ENCODE measurements at regions not wholly inside any gene's neighbourhood (a gene's known extent, or its start where the extent isn't known, plus 50 kb on each side); places are given as distances from the start of the nearest gene placed in this dataset.

DNA sequence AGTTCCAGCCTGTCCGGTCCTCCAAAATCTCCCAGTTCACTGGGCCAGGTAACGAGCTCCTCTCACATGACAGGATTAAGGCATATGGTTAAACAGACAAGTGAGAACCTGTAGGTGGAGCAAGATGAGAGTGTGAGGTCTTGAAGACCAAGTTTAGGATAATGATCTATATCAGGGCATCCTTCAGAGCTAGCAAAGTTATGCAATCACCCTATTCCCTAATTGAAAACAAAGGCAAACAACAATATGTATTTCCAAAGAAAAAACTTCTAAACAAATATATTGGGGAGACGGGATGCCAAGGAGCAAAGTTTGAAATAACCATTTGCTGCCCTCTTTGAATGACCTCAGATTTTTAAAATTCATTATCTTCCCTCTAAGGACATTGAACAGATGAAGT is 571.2 kb downstream of the BCL11B start:
- H3K36me3 ChIP-seq, result no peaks in the 10 kb centered on the region
- H3K4me1 ChIP-seq, result no peaks in the 10 kb centered on the region
- TF ChIP-seq EP300 (IDR thresholded peaks at IDR 0.05) (no peak), POLR2A (IDR thresholded peaks at IDR 0.05) (no peak)
- TF ChIP-seq, protein P1, sequence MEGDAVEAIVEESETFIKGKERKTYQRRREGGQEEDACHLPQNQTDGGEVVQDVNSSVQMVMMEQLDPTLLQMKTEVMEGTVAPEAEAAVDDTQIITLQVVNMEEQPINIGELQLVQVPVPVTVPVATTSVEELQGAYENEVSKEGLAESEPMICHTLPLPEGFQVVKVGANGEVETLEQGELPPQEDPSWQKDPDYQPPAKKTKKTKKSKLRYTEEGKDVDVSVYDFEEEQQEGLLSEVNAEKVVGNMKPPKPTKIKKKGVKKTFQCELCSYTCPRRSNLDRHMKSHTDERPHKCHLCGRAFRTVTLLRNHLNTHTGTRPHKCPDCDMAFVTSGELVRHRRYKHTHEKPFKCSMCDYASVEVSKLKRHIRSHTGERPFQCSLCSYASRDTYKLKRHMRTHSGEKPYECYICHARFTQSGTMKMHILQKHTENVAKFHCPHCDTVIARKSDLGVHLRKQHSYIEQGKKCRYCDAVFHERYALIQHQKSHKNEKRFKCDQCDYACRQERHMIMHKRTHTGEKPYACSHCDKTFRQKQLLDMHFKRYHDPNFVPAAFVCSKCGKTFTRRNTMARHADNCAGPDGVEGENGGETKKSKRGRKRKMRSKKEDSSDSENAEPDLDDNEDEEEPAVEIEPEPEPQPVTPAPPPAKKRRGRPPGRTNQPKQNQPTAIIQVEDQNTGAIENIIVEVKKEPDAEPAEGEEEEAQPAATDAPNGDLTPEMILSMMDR (IDR thresholded peaks at IDR 0.05), result no peak
- DNase-seq (ENCODE audit: low spot score in 2 of 2), result no peak
- H3K27me3 ChIP-seq, result no peaks in the 10 kb centered on the region
- WGBS, 2 donors, result 61 to 67% methylated on average over 3 of the region's 3 CpGs
- H3K9me3 ChIP-seq, result peaks cover 0 to 11% (median 0%) of the 10 kb centered on the region in 4 donors
- H3K27ac ChIP-seq, result no peak overlapping the region
- H3K4me3 ChIP-seq, result no peak overlapping the region

DNA sequence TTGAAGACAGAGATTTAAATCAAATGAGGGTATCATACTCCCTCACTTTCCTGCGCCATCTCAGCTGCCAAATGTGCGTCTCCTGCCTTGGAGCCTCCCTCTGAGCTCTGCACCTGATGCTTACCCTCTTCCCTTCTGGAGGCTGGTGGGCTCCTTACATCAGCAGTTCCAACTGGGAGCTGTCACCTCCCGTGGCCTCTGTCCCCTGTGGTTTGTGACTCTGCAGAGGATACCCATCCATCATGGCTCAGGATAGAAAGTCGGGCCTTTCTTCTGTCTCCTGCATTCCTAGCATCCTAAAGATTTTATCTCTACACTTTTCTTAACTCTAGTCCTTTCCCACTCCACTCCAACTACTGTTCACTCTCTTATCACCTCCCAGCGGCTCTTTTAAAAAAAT is 570.6 kb downstream of the BCL11B start:
- TF ChIP-seq POLR2A (IDR thresholded peaks at IDR 0.05) (no peak), EP300 (IDR thresholded peaks at IDR 0.05) (no peak)
- TF ChIP-seq, protein P1 (IDR thresholded peaks at IDR 0.05), result no peak
- no peak overlapping the region for H3K27ac ChIP-seq
- no peaks in the 10 kb centered on the region for H3K27me3 ChIP-seq
- H3K36me3 ChIP-seq, result no peaks in the 10 kb centered on the region
- H3K4me1 ChIP-seq, result no peaks in the 10 kb centered on the region
- no peak overlapping the region for H3K4me3 ChIP-seq
- DNase-seq (ENCODE audit: low spot score in 2 of 2), result no peak
- 73 to 81% methylated on average over 5 of the region's 5 CpGs for WGBS, 2 donors
- peaks cover 0 to 11% (median 0%) of the 10 kb centered on the region in 4 donors for H3K9me3 ChIP-seq

DNA sequence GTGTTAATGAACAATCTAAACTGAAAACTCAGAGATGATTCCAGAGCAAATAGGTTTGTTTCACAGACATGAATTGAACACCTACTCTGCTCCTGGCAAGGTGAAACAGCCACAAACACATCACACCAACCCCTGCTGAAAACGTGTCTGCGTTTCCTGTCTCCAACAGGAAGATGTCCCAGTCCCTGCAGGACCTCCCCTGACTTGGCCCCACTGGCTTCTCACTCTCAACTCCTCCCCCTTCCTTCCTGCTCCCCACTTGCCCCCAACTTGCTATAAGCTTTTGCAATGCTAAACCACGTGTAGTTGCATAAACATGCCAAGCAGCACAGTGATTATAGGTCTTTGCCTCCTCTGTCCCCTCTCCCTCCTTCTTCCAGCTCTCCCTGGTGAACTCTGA is 567.6 kb downstream of the BCL11B start:
- Histone ChIP-seq H3K4me3 (no peak overlapping the region), H3K27me3 (no peaks in the 10 kb centered on the region), H3K9me3 (no peaks in the 10 kb centered on the region), H3K27ac (no peak overlapping the region), H3K36me3 (no peaks in the 10 kb centered on the region), H3K4me1 (no peaks in the 10 kb centered on the region)
- TF ChIP-seq EP300 (IDR thresholded peaks at IDR 0.05), result no peak
- TF ChIP-seq, protein P1 (IDR thresholded peaks at IDR 0.05), result no peak
- TF ChIP-seq POLR2A (IDR thresholded peaks at IDR 0.05), result no peak
- WGBS, 2 donors, result 20 to 25% methylated on average over 3 of the region's 3 CpGs
- no peak for DNase-seq (ENCODE audit: low spot score in 2 of 2)

DNA sequence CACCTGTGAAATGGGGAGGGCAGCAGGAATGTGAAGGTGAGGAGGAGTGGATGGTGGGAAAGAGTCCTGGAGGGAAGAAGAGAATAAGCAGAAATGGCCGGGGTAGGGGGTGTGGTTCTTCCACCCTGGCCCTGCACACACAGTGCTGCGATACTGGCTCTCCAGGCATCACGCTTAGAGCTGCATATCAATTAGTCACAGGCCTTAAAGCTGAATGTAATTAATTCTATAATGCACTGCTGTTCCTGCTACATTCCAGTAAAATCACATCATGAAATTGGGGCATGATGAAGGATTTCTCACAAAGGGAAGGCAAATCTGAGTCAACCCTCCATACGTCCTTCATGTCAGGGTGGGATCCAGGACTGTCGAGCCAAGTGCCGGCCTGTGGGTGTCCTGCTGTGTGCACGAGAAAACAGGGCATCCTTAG is 566.1 kb downstream of the BCL11B start:
- Histone ChIP-seq H3K4me1 (no peaks in the 10 kb centered on the region), H3K4me3 (no peak overlapping the region), H3K27ac (no peak overlapping the region), H3K27me3 (no peaks in the 10 kb centered on the region), H3K9me3 (no peaks in the 10 kb centered on the region), H3K36me3 (no peaks in the 10 kb centered on the region)
- TF ChIP-seq POLR2A (IDR thresholded peaks at IDR 0.05) (no peak), EP300 (IDR thresholded peaks at IDR 0.05) (no peak)
- TF ChIP-seq, protein P1 (IDR thresholded peaks at IDR 0.05), result no peak
- DNase-seq (ENCODE audit: low spot score in 2 of 2), result no peak
- WGBS, 2 donors, result 30 to 36% methylated on average over 7 of the region's 7 CpGs

DNA sequence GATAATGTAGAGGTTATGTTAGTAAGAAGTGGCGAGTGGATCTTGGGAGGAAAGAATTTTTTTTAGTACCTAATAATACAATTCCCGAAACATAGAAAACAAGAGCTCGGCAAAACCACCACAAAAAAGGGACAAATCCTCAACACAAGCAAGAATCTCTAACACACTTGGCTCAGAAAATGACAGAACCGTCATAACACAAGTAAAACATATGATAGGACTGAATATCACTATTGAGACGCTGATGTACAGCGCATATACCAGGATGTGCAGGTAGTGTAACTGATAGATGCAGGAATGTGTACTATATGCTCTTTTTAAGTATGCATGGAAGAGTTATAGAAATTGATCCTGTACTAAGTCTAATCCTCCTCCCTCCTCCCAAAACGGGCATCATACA is 564.5 kb downstream of the BCL11B start:
- TF ChIP-seq, protein P1 (IDR thresholded peaks at IDR 0.05), result no peak
- no peak for TF ChIP-seq POLR2A (IDR thresholded peaks at IDR 0.05)
- TF ChIP-seq EP300 (IDR thresholded peaks at IDR 0.05), result no peak
- Histone ChIP-seq H3K27me3 (no peaks in the 10 kb centered on the region), H3K4me1 (no peaks in the 10 kb centered on the region), H3K36me3 (no peaks in the 10 kb centered on the region), H3K27ac (no peak overlapping the region), H3K4me3 (no peak overlapping the region), H3K9me3 (no peaks in the 10 kb centered on the region)
- no peak for DNase-seq (ENCODE audit: low spot score in 2 of 2)
- 86 to 87% methylated on average over 7 of the region's 7 CpGs for WGBS, 2 donors
